GM20000 (cell line): ENCODE measurements at regions not wholly inside any gene's neighbourhood (a gene's known extent, or its start where the extent isn't known, plus 50 kb on each side); places are given as distances from the start of the nearest gene placed in this dataset.
"Not testable (repeated sequence)": the region's sequence is repeated elsewhere in the genome, so short reads cannot be mapped to it uniquely, and the experiment has no call there.

Experiments used
- DNase-seq: peaks from one replicate; pipeline ENCODE4 v3.0.0; 2012; ENCODE audit warnings: low spot score
- CTCF ChIP-seq: IDR thresholded peaks from 2 replicates; pipeline ENCODE4 v1.5.1; 2012; ENCODE audit warnings: mild to moderate bottlenecking, control low read depth; ENCODE audit errors: extremely low read depth, missing control alignments

GRCh38 chr2:75407038-75407530 is 153.7 kb downstream of the EVA1A start:
- no peak for DNase-seq
- TF ChIP-seq CTCF: no peak

DNA sequence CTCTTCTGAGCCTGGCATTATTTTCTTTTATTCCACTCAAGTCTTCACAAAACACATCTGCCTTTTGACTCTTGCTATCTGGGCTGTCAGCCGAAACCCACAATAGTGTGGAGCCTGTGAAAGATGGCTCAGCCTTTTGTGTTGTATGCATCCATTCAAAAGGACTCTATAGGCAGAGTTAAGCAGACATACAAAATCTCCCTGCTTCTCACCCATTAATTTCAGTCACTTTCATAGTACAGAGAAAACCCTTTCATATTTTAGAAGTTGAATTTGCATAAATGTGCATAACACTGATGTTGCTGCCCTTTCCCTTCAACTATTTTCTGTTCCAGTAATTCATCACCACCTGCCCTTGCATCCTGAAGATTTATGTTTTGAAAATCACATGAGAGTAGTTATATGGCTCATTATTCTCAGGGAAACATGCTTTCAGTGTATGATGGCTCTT is 154.6 kb downstream of the EVA1A start:
- TF ChIP-seq CTCF: no peak
- no peak for DNase-seq

GRCh38 chr2:75405000-75405399 is 155.7 kb downstream of the EVA1A start:
- no peak for DNase-seq
- no peak for TF ChIP-seq CTCF

DNA sequence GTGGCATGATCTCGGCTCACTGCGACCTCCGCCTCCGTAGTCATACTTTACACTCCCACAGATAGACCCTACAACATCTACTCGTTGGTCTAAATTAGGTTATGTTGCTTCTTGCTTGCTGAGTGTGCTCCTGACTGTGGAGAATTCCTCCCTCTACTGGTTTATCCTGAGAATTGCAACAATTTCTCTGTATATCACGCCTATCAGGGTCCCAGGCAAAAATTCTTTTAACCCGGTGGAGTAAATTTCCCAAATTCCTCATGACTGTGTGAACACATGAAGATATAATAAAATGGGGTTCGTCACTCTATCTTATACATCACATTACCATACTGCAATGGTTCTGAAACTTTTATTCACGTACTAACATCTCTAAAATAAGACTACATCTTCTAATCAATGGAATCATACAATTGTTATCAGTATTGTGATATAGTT is 156.7 kb downstream of the EVA1A start:
- TF ChIP-seq CTCF: peak; percentile 61
- DNase-seq: peak; percentile 38

DNA sequence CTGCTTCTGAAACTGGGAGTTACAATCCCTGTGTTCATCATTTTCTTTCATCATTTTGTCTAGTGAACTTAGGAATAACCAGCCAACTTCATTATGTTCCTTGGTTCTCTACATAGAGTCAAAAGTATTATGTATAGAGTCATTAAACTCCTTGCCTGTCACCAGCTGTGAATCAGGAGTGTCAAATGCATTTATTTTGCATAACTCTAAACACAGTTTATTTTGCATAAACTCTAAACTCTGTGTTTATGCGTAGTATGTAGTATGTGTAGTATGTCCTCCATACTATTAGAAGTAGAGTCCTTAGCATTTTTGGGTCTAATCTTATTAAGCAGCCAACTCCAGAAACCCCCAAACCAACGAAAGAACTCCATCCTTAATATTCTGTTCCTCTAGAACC is 164.4 kb downstream of the EVA1A start:
- DNase-seq: no peak
- TF ChIP-seq CTCF: no peak

GRCh38 chr2:75394764-75395163 is 166.0 kb downstream of the EVA1A start:
- DNase-seq: not testable (repeated sequence)

- no peak for DNase-seq
- no peak for TF ChIP-seq CTCF
These were observed 170.6 kb downstream of the EVA1A start for GRCh38 chr2:75390169-75390568.

- DNase-seq: no peak
- no peak for TF ChIP-seq CTCF
These were observed 171.5 kb downstream of the EVA1A start for GRCh38 chr2:75389271-75389670.
